KBM-7 (cell line): ENCODE measurements at regions not wholly inside any gene's neighbourhood (a gene's known extent, or its start where the extent isn't known, plus 50 kb on each side); places are given as distances from the start of the nearest gene placed in this dataset.

Experiments
- DNase-seq: peaks from one replicate; pipeline ENCODE4 v3.0.0-alpha.2; 2015
- in situ Hi-C: fragments of 300-500 bp; cut with MboI; formaldehyde crosslinking; loops from 2 replicates; pipeline ENCODE4 v1.14.3; 2020; ENCODE audit warnings: low sequenced_read_pairs, low pct_unique_long_range_greater_than_20kb, mixed read lengths

DNA sequence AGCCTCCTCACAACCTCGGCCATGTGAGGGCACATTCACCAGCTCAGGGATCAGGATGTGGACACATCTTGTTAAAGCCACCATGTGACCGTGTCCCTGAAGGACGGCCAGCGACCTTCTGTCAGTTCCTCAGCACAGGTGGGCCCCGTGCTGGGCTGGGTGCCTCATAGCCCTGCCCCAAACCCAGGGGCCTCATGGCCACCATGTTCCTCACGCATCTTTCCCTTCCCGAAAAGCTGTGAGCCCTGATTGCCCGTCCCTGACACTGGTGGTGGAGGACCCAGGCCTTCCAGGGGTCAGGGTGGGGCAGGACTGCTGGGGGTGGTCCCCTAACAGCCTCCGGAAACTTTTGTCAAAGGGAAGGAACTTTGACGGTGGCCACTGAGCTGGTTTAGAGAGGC, 60.1 kb upstream of the ADRA2C start:
- in situ Hi-C loops: no loop called here
- DNase-seq: no peak

DNA sequence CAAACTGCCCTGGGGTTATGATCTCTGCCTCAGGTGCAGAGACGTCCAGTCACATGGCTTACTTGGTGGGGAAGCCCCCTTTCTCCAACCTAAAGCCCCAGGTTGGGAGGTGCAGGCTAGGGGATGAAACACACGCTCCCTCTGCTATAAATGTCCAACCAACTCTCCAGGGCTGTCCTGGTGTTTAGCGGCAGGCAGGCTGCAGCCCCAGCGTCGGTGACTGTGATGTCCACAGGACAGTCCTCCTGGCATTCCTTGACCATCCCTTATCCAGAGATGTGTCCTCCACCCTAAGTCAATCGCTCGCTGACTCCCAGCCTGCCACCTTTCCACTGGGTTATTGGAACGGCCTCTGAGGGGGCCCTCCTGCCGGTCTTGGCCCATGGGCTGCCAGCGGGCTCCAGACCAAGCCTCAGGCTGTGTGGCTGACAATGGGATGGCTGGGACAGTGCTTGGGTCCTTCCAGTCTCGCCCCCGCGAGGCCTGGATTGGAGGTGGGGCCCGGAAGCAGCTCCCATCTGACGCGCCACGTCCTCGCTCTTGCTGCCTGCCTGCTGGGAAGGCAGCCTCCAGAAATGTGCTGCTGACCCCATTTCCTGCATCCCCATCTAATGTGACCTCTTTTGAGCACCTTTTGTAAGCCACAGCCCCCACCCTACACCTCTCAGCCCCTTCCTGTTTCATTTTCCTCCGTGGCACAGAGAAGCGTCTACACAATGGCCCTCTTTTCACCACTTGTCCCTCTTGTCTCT, 60.8 kb upstream of the ADRA2C start:
- DNase-seq: no peak
- in situ Hi-C loops: no loop called here

DNA sequence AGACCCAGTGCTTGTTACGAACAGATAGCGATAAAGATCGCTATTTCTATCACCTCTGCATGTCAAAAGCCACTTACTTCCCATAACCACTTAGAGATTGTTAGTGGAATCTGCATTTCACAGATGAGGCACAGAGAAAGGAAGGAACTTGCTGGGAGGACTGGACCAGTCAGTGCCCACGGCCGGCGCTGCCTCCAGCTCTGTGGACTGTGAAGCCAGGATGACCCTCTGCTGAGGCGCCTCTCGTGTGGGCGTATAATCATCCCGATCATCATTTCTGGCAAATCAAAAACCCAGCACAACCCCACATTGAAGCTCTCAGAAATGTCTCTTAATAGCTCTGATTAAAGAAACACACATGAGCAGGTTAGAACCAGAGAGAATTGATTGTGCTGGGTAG, 61.5 kb upstream of the ADRA2C start:
- no peak for DNase-seq
- in situ Hi-C loops: no loop called here

DNA sequence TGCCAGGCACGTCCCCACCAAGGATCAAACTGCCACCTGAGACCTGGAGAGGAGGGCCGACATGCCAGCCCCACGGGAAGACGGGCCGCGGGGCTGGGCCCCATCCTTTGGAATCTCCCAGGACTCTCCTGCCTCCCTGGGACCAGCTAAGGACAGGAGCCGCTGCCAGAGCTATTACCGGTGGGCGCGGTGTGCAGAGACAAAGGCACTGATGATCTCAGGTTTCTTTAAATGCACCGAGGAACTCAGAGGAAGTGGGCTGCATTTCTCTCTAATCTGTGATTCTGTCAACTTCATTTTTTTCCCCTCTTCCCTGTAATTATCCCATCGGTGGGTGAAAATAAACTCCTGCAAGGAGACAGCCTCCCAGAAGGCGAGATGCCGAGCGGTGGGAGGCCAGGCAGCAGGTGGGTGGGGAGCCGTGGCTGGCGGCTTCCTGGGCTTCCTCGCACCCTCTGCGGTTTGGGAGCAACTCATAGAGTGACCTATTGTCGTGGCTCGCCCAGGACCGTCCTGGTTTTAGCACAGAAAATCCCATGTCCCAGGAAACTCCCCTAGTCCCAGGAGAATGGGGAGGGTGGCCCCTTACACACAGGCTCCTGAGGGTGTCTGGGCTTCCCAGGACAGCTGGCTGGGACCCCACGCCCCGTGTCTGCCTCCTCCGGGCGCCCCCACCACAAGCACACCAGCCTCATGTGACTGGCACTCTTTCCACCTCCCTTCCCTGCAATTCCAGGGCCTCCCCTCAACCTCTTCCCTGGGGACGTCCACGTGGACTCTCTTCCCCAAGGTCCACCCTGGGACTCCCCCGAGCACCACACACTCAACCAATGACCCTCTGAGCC, 62.3 kb upstream of the ADRA2C start:
- no peak for DNase-seq
- in situ Hi-C loops: no loop called here

DNA sequence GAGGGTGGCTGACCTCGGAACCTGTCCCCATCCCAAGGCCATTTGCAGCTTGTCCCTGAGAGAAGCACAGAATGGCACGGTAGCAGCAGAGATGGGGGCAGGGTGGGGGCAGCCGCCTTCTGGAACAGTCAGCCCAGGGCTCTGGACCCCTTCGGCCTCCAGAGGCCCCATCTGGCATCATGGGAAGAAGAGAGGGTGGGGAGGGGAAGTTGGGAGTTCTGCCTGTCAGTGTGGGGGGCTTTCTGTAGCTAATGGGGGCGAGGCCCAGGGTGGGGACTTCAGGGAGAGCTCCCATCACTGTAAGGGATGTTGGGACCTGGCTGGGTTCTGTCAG, 62.9 kb upstream of the ADRA2C start:
- no peak for DNase-seq
- in situ Hi-C loops: no loop called here

DNA sequence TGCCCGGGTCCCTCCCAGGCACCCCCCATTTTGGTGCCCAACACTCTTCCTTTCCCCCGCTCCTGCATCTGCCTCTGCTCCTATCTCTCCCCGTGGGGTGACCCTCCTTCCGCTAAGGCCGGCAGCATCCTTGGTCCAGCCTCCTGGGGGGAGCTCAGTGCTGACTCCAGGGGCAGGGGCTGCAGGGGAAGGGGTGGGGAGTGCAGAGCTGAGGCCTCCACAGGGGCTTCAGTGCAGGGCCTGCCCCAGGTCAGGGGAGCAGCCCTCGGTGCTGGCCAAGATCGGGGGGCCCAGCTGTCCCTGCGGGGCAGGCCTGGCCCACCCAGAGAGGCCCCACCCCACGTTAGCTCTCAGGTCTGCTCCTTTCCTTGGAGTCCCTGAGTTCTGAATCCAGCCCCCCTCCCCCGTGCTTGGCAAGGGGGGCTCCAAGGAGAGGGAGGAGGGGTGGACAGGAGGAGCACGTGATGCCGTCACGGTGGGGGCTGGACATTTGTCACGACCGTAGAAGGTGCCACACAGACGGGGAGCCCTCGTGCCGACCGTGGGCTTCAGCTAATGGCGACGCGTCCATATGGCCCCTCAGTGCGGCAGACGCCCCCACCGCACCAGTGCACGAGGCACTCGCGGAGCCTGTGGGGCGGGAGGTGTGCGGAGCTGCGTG, 63.5 kb upstream of the ADRA2C start:
- DNase-seq: no peak
- in situ Hi-C loops: no loop called here

DNA sequence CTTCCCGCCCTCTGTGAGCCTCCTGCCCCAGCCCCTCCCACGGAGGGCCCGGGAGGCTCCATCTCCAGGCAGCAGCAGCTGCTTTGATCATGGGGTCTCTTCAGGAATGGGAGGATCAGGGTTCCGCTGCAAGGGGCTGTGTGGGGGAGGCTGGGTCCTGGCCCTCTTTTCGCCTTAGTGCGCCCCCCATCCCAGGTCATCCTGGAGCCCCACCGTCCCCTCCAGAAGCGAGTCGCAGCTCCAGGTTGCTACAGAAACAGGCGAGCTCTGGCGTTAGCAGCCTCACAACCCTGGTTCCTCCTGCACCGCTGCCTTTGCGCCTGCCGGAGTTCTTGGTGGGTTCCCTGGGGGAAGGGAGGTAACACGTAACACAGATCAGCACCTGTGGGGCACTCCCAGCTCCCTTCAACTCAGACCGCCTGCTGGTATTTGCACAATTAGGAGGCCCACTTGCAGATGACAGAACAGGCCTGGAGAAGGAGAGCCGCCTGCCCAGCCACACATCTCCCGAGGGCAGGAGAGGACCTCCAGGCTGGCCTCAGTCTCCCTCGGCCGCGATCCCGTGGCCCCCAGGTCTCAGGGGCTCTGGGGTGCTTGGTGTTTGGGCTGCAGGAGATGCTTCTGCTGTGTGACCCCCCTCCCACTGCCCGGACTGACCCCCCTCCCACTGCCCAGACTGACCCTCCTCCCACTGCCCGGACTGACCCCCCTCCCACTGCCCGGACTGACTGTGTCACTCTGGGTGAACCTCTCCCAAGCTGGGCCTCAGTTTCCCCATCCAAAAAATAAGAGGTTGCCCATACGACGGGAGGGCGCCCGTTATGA, 64.2 kb upstream of the ADRA2C start:
- in situ Hi-C loops: no loop called here
- no peak for DNase-seq

DNA sequence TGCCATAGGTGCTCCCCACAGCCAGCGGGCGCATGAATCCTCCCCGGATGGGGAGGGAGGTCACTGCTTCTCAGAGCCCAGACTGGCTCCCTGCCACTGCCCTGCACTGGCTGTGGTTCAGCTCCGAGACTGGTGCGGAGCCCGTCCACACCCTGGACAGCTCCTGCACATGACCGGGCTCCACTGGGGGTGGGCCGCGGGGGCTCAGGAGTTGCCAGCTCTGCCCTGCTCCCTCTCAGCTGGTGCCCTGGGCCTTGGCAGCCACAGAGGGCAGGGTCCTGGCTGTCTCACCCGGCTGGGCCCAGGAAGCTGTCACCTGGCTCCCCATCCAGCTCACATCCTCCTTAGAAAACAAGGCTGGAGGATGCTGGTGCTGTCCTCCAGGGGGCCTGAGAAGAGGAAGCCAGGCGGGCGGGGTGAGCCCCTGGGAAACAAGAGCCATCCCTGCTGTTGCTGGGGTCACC, 64.9 kb upstream of the ADRA2C start:
- DNase-seq: no peak
- in situ Hi-C loops: no loop called here

DNA sequence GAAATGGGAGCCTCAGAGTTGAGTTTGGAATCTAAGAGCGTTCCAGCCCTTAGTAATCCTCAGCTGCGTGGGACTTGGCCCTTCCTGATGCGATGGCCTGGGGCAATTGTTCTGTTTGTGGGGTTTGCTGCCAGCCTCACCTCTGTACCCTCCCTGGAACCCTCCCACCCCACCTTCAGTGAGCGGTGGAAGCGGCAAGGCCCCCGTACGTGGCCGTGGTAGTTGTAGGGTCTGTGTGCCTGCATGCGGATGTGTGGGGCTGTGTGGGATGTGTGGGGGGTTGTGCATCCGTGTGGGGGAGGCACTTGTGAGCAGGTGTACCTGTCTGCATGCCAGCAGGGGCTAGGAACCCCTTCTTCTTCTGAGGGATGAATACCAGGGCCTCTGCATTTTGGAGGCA, 65.4 kb upstream of the ADRA2C start:
- no peak for DNase-seq
- in situ Hi-C loops: no loop called here

DNA sequence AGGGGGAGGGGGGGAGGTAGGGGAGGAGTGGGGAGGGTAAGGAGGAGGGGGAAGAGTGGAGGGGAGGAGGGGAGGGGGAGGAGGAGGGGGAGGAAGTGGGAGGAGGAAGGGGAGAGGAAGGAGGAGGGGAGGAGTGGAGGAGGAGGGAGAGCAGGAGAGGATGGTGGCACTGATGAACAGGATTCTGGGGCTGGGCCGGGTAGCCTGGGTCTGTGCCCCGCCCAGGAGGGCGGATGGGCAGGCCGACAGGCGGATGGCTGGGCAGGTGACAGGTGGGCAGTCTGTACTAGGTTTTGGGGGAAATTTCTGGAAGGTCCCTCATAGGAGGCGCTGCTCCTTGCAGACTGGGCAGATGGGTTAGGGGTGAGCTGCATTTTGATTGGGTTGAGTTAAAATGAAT, 66.0 kb upstream of the ADRA2C start:
- DNase-seq: no peak
- in situ Hi-C loops: no loop called here

DNA sequence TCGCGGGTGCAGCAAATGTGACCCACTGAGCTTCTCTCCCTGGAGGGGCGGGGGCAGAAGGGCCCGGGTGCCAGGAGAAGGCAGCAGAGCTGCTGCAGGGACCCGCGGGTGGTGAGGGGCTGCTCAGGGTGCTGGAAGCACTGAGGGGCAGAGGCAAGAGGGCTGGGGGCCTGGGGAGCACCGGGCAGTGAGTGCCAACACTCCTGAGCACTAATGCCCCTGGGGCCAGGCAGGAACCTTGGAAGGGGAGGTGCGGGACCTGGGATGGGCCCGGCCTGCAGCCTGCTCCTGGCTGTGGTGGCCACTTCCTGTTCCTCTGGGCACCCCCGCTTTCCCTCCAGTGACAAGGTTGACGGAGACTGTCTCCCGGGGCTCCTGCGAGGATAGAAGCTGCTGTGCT, 66.5 kb upstream of the ADRA2C start:
- in situ Hi-C loops: no loop called here
- DNase-seq: no peak

DNA sequence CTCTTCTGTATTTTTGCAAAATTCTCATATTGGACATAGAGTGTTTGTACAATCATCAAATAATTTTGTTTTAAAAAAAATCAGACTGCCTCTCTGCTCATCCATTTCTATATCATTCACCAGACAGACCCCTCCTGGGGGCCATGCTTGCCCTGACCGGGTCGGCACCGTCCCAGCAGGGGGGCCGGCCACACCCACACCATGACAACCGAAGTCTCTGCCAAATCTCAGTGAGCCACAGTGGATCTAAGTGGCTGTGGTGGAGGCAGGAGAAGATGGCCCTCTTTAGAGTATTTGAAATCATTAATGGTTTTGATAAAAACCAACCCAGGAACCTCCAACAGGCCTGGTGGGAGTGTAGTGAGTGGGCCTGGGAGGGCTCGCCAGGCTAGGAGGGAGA, 66.9 kb upstream of the ADRA2C start:
- in situ Hi-C loops: no loop called here
- DNase-seq: no peak

DNA sequence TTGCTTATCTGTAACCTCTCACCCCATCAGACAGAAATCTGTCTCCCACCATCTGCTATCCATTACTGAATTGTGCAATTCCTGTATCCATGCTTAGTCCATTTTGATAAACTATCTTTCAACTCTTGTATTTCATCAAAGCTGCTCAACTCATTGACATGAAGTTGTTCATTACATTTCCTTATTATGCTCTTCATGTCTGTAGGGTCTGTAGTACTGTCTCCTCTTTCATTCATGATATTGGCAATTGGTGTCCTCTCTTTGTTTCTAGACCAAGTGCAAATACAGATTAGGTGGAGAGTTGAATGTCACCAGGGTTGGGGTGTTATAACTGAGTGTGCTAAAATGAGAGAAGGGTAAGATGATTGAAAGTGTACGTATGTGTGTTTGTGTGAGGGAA, 69.2 kb upstream of the ADRA2C start:
- DNase-seq: no peak
- in situ Hi-C loops: no loop called here

DNA sequence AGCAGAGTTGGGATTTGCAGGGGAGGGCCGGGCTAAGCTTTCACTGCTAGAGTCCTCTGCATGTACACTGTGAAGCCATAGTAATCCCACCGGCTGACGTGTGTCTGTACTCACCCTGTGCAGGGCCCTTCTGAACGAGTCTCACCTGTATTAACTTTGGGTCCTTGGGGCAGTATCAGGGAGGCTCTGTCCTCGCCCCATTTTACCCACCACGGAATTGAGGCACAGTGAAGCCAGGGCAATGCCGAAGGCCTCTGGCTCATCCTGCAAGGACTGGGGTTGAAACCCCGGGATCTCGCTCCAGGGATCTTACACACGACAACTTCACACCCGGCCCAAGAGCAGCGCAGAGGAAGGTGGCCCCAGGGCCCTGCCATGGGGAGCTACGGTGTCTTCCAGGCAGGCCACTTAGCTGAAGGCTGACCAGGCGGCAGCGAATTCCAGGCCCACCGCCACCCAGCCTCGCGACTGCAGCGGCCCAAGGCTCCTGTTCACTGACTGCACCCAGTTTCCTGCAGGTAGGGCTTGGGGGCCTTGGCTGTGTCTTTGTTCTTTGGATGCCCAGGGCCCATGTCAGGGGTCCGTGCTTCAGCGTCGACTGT, 75.5 kb upstream of the ADRA2C start:
- DNase-seq: no peak

DNA sequence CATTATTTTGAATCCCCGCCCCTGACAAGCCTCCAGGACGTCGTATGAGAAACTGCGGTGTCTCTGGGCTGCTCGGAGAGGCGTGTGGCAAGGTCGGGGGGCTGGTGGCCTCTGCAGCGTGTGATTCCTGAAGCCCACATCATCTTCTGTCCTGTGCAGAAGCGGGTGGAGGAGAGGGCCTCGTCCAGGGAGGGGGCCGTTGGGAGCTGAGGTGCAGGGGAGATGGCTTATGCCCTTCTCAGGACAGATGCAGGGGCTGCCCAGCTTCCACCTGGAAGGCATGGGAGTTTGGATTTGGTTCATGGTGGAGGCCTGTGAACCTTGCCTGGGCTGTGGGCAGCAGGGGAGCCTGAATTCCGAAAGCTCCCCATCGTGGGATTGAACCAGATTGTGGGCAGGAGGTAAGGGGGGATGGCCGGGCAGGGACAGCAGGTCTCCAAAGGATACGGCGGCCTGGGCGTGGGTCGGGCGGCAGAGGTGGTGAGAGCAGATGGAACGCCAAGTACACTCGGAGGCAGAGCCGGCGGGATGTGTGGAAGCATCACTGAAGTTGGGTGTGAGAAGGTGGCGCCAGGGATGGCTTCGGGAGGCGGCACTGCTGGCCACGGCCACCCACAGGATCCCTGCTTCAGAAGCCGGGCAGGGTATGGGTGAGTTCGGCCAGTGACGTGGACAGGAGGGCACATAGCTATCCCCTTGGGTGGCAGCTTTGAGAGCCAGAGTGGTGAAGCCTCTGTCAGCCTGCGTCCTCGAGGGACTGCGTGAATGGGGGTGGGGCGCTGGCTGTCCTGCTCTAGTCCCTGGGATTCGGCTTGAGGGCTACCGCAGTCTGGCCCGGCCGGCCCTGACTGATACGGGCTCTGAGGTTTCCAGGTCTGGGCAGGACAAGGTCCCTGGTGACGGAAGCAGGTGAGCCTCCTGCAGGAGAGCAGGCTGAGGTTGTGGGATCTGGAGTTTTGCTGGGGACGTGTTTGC, 76.3 kb upstream of the ADRA2C start:
- in situ Hi-C loops: no loop called here
- DNase-seq: no peak

More for the DNA sequence above, 75.5 kb upstream of the ADRA2C start:
- in situ Hi-C loops: no loop called here

DNA sequence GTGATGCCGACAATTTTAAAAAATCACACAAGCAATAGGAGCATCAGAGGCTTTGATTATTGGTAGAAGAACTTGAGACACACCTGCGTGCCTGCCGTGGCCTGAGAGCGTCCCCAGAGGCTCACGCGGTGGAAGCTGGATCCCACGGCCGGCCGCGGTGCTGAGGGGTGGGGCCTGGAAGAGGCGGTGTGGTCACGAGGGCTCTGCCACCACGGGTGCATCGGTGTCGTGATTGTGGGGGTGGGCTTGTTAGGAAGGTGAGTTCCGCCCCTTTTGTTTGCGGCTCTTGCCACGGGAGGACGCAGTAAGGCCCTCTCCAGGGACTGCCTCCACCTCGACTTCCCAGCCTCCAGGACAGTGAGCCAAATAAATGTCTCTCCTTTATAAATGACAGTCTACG, 77.2 kb upstream of the ADRA2C start:
- no peak for DNase-seq
- in situ Hi-C loops: no loop called here

DNA sequence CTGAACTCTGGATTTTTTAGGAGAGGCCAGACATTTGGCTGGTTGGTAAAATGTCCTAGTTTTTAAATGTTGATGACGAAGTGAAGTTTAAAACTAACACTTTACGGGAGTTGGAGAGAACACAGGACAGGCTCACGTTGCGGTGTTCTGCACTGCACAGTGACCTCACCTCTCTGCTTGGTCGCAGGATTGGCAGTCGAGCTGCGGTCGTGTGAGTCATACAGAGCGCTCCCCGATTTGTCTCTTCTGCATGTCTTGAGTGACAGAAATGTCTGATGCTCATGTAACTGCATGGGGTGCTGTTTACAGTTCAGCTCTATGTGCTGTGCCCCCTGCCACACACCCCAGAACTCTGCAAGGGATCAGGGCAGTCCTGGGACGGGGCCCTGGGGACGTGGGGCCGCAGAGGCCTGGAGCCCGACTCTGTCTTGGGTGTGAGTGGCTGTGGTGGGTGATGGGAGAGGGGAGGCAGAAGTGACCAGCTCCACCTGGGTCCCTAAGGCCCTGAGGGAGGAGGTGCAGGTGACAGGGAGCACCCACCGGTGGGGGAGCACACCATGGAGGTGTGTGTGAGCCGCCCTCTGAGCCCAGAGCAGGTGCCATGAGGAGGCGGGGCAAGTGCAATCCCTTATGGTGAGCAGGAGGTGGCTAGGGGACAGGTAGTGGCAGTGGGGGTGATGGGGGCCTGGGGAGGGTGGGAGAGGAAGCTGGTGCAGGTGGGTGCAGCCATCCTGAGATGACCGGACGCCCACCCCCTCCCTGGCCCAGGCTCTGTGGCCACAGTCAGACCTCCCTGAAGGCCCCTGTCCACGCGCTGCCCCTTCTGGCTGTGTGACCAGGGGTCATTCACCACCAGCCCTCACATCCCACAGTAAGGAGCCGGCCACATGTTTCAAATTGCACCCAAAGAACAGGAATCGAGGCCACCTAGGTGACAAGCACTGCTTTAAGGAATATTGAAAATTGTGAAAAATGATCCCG, 77.9 kb upstream of the ADRA2C start:
- no peak for DNase-seq
- in situ Hi-C loops: no loop called here
